Kidney (tissue), 13 donors: ENCODE measurements at regions not wholly inside any gene's neighbourhood (a gene's known extent, or its start where the extent isn't known, plus 50 kb on each side); places are given as distances from the start of the nearest gene placed in this dataset.

ENCODE experiments used
- DNase-seq, 5 donors: peaks; one replicate each; pipeline ENCODE4 v3.0.0-alpha.2; 2013 to 2020
- FAIRE-seq: peaks from 2 replicates; lab custom pipeline; 2012; peaks lifted over from hg19 to GRCh38; lab: Jason Lieb, UNC
- H3K27ac ChIP-seq, 2 donors: one replicate each; pipeline ENCODE4 v1.7.0; 2013; ENCODE audit warnings: low read depth in 2 of 2, low read length in 2 of 2, inconsistent platforms in 1 of 2
- H3K27me3 ChIP-seq: one replicate; pipeline ENCODE4 v1.7.1; 2013; ENCODE audit warnings: low read length, inconsistent platforms; ENCODE audit not compliant: control insufficient read depth, insufficient read depth
- H3K36me3 ChIP-seq, 3 donors: one replicate each; pipeline versions ENCODE4 v1.7.0 to v1.7.1; 2013; ENCODE audit warnings: low read length in 3 of 3, control low read depth in 1 of 3, inconsistent platforms in 1 of 3; ENCODE audit not compliant: insufficient read depth in 3 of 3, control insufficient read depth in 2 of 3
- H3K4me1 ChIP-seq, 3 donors: one replicate each; pipeline versions ENCODE4 v1.7.0 to v1.7.1; 2013; ENCODE audit warnings: low read length in 3 of 3, inconsistent platforms in 1 of 3, low read depth in 1 of 3; ENCODE audit not compliant: control insufficient read depth in 2 of 3, insufficient read depth in 2 of 3
- H3K4me3 ChIP-seq, 3 donors: one replicate each; pipeline versions ENCODE4 v1.7.0 to v1.8.1; 2013; ENCODE audit warnings: low read length in 3 of 3, control low read depth in 1 of 3, inconsistent platforms in 1 of 3
- H3K9ac ChIP-seq, 3 donors: one replicate each; pipeline versions ENCODE4 v1.7.0 to v1.7.1; 2013; ENCODE audit warnings: low read length in 3 of 3, control low read depth in 1 of 3, inconsistent platforms in 1 of 3
- H3K9me3 ChIP-seq, 3 donors: one replicate each; pipeline versions ENCODE4 v1.7.0 to v1.7.1; 2013; ENCODE audit warnings: low read length in 3 of 3, control low read depth in 1 of 3, inconsistent platforms in 1 of 3; ENCODE audit not compliant: control insufficient read depth in 2 of 3, insufficient read depth in 1 of 3
- CTCF ChIP-seq: IDR thresholded peaks from 3 replicates; pipeline ENCODE4 v1.5.1; 2012; ENCODE audit warnings: mild to moderate bottlenecking, moderate library complexity, borderline replicate concordance; ENCODE audit not compliant: insufficient read depth; ENCODE audit errors: extremely low read depth
- intact Hi-C: fragments of 100-400 bp; cut with DNase I; formaldehyde crosslinking; loops from one replicate; pipeline ENCODE4 v1.11.1; 2022
- donor health status: control.
- donor health status: control.
- donor health status: control.
- donor health status: control.
- donor health status: control.
- donor health status: DM: yes; HTN: yes; CAD: no.
- donor health status: Normal renal cell carcinoma (clear cell type).

GRCh38 chr6:112934433-112935327 lies 587.5 kb downstream of the RFPL4B start:
- H3K36me3 ChIP-seq, result no peaks in the 10 kb centered on the region
- no peak overlapping the region for H3K9ac ChIP-seq
- FAIRE-seq (no peak), DNase-seq (no peak)
- no peak overlapping the region for H3K4me3 ChIP-seq
- H3K27ac ChIP-seq, result no peak overlapping the region
- TF ChIP-seq CTCF, result no peak
- no peaks in the 10 kb centered on the region for H3K4me1 ChIP-seq
- no peaks in the 10 kb centered on the region for H3K27me3 ChIP-seq
- intact Hi-C loops, result no loop called here
- no peaks in the 10 kb centered on the region for H3K9me3 ChIP-seq

GRCh38 chr6:112935402-112936078 lies 588.4 kb downstream of the RFPL4B start:
- FAIRE-seq (no peak), DNase-seq (no peak)
- no peak overlapping the region for H3K4me3 ChIP-seq
- intact Hi-C loops, result no loop called here
- no peak overlapping the region for H3K9ac ChIP-seq
- no peaks in the 10 kb centered on the region for H3K36me3 ChIP-seq
- H3K27me3 ChIP-seq, result no peaks in the 10 kb centered on the region
- no peak for TF ChIP-seq CTCF
- H3K4me1 ChIP-seq, result no peaks in the 10 kb centered on the region
- no peak overlapping the region for H3K27ac ChIP-seq
- no peaks in the 10 kb centered on the region for H3K9me3 ChIP-seq

GRCh38 chr6:112936079-112936472 lies 588.9 kb downstream of the RFPL4B start:
- Histone ChIP-seq H3K9me3 (no peaks in the 10 kb centered on the region), H3K9ac (no peak overlapping the region), H3K4me1 (no peaks in the 10 kb centered on the region), H3K27me3 (no peaks in the 10 kb centered on the region), H3K27ac (no peak overlapping the region), H3K4me3 (no peak overlapping the region), H3K36me3 (no peaks in the 10 kb centered on the region)
- FAIRE-seq (no peak), DNase-seq (no peak)
- intact Hi-C loops, result no loop called here
- no peak for TF ChIP-seq CTCF
